Fibroblast of peridontal ligament (primary cell): ENCODE measurements at regions not wholly inside any gene's neighbourhood (a gene's known extent, or its start where the extent isn't known, plus 50 kb on each side); places are given as distances from the start of the nearest gene placed in this dataset.

Source experiments
- DNase-seq: peaks from one replicate; pipeline ENCODE4 v3.0.0-alpha.2; 2010; ENCODE audit errors: extremely low read depth

DNA sequence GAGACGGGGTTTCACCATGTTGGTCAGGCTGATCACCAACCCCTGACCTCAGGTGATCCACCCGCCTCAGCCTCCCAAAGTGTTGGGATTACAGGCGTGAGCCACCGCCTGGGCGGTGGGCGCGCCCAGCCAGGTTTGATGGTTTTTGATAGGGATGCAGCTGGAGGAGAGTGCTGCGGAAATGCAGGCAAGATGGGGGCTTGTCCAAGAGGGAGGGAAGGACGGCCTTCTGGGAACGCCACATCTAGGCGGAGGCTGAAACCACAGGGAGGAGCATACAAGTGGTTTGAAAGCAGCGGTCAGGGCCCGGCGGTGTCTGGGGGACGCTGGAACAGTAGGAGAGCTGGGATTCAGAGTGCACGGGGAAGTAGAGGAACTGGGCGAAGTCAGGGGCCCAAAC, 134.6 kb downstream of the VRK1 start:
- no peak for DNase-seq

GRCh38 chr14:96934638-96935330, 137.6 kb downstream of the VRK1 start:
- no peak for DNase-seq

- DNase-seq = no peak
These were observed 141.8 kb downstream of the VRK1 start for GRCh38 chr14:96938946-96939345.

DNA sequence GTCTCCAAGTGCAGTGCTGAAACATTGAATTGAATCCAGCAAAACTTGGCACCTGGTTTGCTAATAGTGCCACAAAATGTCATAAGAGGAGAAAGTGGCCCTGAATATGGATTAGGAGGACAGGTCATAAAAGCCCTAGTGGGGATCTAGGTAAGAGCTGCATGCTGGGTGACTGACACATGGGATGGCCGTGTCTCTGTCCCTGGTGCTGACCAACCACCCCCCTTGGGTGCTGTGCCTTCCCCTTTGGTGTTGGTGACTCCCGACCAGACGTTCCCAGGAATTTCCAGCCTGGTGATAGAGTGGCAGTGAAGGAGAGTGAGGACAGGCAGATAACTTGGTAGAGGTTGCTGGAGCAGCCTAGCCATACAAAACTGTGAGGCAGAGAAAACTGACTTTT, 142.8 kb downstream of the VRK1 start:
- DNase-seq = no peak

- DNase-seq = no peak
These were observed 147.1 kb downstream of the VRK1 start for GRCh38 chr14:96944297-96944696.

DNA sequence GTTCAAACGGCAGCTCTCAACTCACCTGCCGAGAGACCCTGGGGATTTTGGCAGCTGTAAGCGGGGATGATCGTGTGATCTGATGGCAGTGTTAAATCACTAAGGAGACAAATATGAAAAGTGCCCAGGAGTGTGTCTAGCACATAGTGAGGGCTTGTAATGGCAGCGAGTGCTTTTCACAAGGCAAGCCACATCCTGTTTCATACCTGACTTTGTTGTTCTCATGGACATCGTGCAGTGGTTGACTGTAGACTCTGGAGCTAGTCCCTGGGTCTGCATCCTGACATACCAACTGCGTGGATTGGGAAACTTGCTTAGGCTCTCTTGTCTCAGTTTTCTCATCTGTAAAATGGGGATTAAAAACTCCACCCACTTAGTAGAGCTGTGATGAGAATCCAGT, 148.5 kb downstream of the VRK1 start:
- no peak for DNase-seq

- DNase-seq = no peak
These were observed 152.4 kb downstream of the VRK1 start for GRCh38 chr14:96949594-96949993.

DNA sequence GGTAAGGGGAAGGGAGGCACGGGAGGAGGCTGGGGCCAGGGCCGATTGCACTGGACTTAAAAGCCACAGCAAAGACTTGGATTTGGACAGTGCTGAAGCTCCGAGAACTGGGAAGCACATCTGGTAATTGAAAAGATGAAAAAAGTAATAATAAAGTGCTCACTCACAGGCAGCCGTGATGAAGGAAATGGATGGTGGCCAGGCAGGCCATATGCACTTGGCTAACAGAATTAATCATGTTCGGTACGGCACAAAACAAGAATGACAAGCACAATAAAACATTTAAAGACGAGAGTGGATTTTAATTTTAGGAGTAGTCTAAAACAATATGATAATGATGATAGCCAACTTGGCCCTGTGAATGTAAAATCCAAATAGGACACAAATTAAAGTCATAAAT, 154.3 kb downstream of the VRK1 start:
- no peak for DNase-seq

DNA sequence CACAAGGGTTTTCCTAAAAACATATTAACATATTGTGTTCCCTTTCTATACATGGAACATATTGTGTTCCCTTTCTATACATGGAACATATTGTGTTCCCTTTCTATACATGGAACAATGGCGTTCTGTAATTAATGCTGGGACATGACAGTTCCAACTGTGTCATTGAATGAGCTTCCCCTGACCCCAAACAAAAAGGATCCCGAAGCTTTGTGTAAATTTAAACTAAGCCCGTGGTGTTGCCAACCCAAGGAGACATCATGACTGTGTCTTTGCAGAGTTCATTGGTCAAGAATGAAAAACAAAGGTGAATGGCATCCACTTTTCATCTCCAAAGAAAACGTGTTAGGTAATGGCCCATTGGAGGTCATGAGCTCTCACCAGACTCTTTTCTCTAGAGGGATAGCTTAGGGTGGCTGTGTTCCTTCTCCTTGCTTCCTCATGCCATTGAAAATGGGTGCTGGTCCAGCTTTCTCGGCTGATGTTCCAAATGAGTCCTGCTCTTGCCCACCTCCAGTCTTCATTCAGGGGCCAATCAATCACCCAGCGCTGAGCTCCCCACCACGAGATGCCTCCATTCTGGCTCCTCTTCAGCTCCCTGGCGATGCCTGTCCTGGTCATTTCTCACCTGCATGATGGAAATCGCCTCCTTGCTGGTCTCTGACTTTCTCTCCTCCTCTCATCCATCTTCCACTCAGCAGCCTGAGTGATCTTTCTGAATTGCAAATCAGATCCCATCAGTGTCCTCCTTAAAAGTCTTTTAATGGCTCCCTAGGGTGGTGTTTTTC, 156.1 kb downstream of the VRK1 start:
- no peak for DNase-seq

DNA sequence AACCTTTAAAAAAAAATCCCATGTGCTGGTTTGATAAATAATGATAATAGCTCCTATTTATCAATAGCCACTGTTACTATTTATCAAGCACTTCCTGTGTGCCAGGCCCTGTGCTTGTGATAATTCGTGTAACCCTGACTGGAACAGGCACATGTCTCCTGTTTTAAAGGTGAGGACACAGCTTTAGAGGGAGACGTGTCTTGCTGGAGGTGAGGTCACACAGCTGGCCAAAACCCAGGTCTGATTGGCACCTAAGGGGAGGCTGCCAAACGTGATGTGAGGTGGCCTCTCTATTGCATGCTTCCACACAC, 156.6 kb downstream of the VRK1 start:
- DNase-seq = no peak

DNA sequence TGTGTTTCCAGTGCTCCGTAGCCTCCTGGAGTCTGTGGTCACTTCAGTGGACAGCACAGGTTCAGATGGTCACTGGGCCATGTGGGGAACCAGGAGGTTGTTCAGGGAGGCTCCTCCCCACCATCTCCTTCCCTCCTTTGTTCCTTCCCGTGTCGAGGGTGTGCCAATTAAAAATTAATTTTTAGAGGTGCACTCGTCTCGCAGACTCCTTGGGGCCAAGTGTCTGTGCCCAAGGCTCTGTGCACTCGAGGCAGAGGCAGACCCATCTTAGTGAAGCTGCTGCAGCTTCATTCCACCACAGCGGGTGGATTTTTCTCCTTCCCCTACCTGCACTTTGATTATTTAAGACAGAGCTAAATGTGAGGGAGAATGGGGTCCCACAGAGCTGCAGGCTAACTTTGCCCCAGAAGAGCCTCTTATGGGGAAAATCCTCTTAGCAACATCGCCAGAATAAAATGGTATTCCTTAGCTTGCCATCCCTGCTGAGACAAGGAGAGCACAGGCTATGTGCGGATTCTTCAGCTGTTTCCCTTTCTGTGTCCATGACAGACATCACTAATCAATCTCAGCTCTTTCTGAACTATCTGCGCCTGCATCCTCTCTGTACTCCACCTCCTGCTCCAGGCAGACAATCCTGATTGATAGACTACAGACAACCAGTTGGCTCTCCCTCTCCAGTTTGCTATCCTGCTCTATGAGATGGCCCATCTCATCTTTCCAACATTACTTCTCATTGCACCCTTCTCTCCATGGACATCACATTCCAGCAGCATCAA, 159.5 kb downstream of the VRK1 start:
- no peak for DNase-seq

GRCh38 chr14:96958057-96958456, 160.9 kb downstream of the VRK1 start:
- DNase-seq = no peak

- no peak for DNase-seq
These were observed 162.8 kb downstream of the VRK1 start for GRCh38 chr14:96959992-96960391.

- DNase-seq = no peak
These were observed 163.5 kb downstream of the VRK1 start for GRCh38 chr14:96960598-96961116.

- DNase-seq = no peak
These were observed 164.7 kb downstream of the VRK1 start for GRCh38 chr14:96961895-96962294.

DNA sequence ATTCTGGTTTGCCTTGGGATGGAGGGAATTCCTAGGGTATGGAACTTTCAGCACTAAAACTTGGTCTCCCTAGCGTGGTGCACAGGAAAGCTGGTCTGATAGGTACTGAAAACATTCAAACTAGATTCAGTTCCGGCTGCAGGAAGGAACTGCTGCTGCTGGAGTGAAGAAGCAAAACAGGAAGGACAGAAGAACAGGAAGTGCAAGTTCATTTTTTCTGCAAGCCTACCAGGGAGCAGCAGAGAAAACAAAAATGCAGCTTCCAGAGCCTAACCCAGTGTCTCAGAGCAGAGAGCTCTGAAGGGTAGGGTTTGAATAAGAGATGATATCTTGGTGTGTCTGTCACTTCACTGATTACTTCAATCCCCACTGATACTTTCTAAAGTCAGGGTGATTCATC, 165.2 kb downstream of the VRK1 start:
- no peak for DNase-seq

DNA sequence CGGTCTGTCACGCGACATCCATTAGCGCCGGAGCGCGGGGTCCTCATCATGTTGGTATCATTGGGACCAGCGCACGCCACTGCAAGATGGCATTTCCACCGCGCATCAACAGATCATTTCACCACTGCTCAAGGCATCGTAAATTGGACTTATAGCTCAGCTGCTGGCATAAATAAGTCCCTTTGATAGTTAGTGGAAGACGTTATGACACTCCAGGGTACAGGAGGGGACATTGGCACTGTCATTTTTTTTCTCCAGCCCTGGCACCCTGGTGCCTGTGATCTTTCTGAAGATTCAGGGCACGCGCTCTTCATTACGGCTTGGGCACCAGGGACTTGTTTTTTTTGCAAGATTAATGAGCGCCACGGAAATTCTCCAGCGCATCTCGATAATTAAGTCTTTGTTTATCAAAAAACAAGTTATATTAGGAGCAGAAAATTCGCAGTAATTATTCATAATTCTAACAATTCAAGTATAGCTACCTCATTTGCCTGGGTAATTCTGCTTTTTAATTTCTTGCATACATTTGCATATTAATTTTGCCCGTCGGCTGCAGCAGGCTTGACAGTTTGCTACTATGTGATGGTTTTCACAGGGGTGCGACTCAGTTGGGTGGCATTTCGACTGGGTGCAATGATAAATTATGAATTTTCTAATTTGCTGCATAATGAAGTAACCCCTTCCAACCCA, 167.7 kb downstream of the VRK1 start:
- no peak for DNase-seq

GRCh38 chr14:96965885-96966595, 168.9 kb downstream of the VRK1 start:
- no peak for DNase-seq

GRCh38 chr14:96975116-96975515, 177.9 kb downstream of the VRK1 start:
- DNase-seq = no peak

DNA sequence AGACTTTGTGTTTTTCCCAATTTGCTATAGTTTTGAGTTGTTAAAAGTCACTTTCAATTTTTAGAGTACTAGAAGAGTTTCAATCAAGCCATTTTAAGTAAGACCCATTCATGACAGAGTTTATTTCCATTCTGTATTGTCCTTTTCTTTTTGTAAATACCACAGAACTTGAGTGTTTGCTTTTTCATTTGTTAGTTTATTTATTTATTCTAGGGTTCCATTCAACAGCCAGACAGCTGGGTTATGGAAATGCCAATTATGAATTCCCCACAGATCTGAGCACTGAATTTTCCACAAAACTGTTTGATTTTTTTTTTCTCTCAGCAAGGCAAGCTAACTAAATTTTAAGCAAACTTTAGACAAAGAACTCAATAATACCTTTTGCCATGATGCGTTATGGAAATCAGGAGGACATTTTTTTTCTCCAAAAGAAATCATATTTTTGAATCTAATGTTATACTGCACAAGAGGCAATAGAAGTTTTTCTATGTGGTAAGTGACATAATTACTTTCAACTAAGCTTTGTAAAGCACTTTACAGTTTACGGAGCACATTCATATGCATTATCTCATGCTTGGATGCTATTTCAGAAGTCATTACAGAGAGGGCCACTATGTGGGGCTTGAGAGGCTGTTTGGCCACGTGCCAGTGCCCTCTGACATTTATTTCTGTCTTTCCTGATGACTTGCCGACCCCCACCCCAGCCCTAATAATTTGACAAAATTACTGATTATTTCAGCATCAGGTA, 181.5 kb downstream of the VRK1 start:
- DNase-seq = no peak

GRCh38 chr14:96979611-96980074, 182.5 kb downstream of the VRK1 start:
- DNase-seq = no peak
